Dendritic cell treated with granulocyte-macrophage colony-stimulating factor and Interleukin-4, amounts not matched to agents 40 ng/mL and 50 ng/mL, for 4 days (primary cell): ENCODE measurements at regions not wholly inside any gene's neighbourhood (a gene's known extent, or its start where the extent isn't known, plus 50 kb on each side); places are given as distances from the start of the nearest gene placed in this dataset.
"Not testable (repeated sequence)": the region's sequence is repeated elsewhere in the genome, so short reads cannot be mapped to it uniquely, and the experiment has no call there.

ENCODE experiments used
- H3K27ac Mint-ChIP-seq: one replicate; pipeline ENCODE4 v1.8.0; 2022; ENCODE audit warnings: mild to moderate bottlenecking, mixed read lengths
- H3K27me3 Mint-ChIP-seq: one replicate; pipeline ENCODE4 v1.8.0; 2022; ENCODE audit warnings: mild to moderate bottlenecking, mixed read lengths
- H3K36me3 Mint-ChIP-seq: one replicate; pipeline ENCODE4 v1.8.0; 2022; ENCODE audit warnings: low read depth, mixed read lengths
- H3K4me1 Mint-ChIP-seq: one replicate; pipeline ENCODE4 v1.8.0; 2022; ENCODE audit warnings: low read depth, mixed read lengths
- H3K4me3 Mint-ChIP-seq: one replicate; pipeline ENCODE4 v1.8.0; 2022; ENCODE audit warnings: mild to moderate bottlenecking, moderate library complexity, mixed read lengths
- H3K9me3 Mint-ChIP-seq: one replicate; pipeline ENCODE4 v1.8.0; 2022; ENCODE audit warnings: mixed read lengths
- intact Hi-C: fragments of 100-400 bp; cut with micrococcal nuclease; formaldehyde crosslinking; loops from one replicate; pipeline ENCODE4 v1.15.0; 2022

- no peaks in the 10 kb centered on the region for H3K36me3 Mint-ChIP-seq
- intact Hi-C loops = no loop called here
- H3K4me3 Mint-ChIP-seq = no peak overlapping the region
- peaks cover 4% of the 10 kb centered on the region for H3K27me3 Mint-ChIP-seq
- no peak overlapping the region for H3K27ac Mint-ChIP-seq
- H3K9me3 Mint-ChIP-seq = peaks cover 16% of the 10 kb centered on the region
- H3K4me1 Mint-ChIP-seq = peaks cover 27% of the 10 kb centered on the region
Measured at GRCh38 chr6:16911088-16911487, 149.8 kb upstream of the ATXN1 start.

GRCh38 chr6:16909658-16910360, 148.5 kb upstream of the ATXN1 start:
- Mint-ChIP-seq H3K4me1 (peaks cover 32% of the 10 kb centered on the region), H3K9me3 (peaks cover 16% of the 10 kb centered on the region), H3K36me3 (no peaks in the 10 kb centered on the region), H3K4me3 (no peak overlapping the region), H3K27ac (no peak overlapping the region), H3K27me3 (peaks cover 4% of the 10 kb centered on the region)
- intact Hi-C loops = loop anchor here (10.0 kb wide), 1 partner anchor 55 kb away; no protein-coding TSS in a partner anchor

- H3K27me3 Mint-ChIP-seq = peaks cover 4% of the 10 kb centered on the region
- H3K9me3 Mint-ChIP-seq = peaks cover 6% of the 10 kb centered on the region
- peaks cover 47% of the 10 kb centered on the region for H3K4me1 Mint-ChIP-seq
- H3K27ac Mint-ChIP-seq = peak overlapping the region; percentile 59
- no peaks in the 10 kb centered on the region for H3K36me3 Mint-ChIP-seq
- H3K4me3 Mint-ChIP-seq = no peak overlapping the region
- intact Hi-C loops = loop anchor here (10.0 kb wide), 1 partner anchor 53 kb away; no protein-coding TSS in a partner anchor
Measured at GRCh38 chr6:16907991-16908390, 146.7 kb upstream of the ATXN1 start.

- H3K27me3 Mint-ChIP-seq = peaks cover 2% of the 10 kb centered on the region
- no peak overlapping the region for H3K4me3 Mint-ChIP-seq
- H3K9me3 Mint-ChIP-seq = no peaks in the 10 kb centered on the region
Measured at GRCh38 chr6:16904957-16905356, 143.7 kb upstream of the ATXN1 start.

GRCh38 chr6:16903470-16903869, 142.2 kb upstream of the ATXN1 start:
- Mint-ChIP-seq H3K27ac (peak overlapping the region; percentile 80), H3K9me3 (no peaks in the 10 kb centered on the region), H3K27me3 (peaks cover 2% of the 10 kb centered on the region), H3K4me1 (peaks cover 52% of the 10 kb centered on the region), H3K36me3 (no peaks in the 10 kb centered on the region), H3K4me3 (peak overlapping the region; percentile 40)
- intact Hi-C loops = loop anchor here (10.0 kb wide), 1 partner anchor 49 kb away; no protein-coding TSS in a partner anchor

More at GRCh38 chr6:16904957-16905356, 143.7 kb upstream of the ATXN1 start:
- Mint-ChIP-seq H3K36me3 (no peaks in the 10 kb centered on the region), H3K4me1 (peaks cover 52% of the 10 kb centered on the region), H3K27ac (no peak overlapping the region)
- intact Hi-C loops = loop anchor here (10.0 kb wide), 1 partner anchor 50 kb away; no protein-coding TSS in a partner anchor

- H3K36me3 Mint-ChIP-seq = no peaks in the 10 kb centered on the region
- H3K27ac Mint-ChIP-seq = peak overlapping the region; percentile 80
- intact Hi-C loops = loop anchor here (10.0 kb wide), 1 partner anchor 48 kb away; no protein-coding TSS in a partner anchor
- no peaks in the 10 kb centered on the region for H3K9me3 Mint-ChIP-seq
- peaks cover 45% of the 10 kb centered on the region for H3K4me1 Mint-ChIP-seq
- no peak overlapping the region for H3K4me3 Mint-ChIP-seq
- peaks cover 2% of the 10 kb centered on the region for H3K27me3 Mint-ChIP-seq
Measured at GRCh38 chr6:16902502-16902901, 141.2 kb upstream of the ATXN1 start.

GRCh38 chr6:16901782-16902181, 140.5 kb upstream of the ATXN1 start:
- Mint-ChIP-seq H3K4me1 (peaks cover 46% of the 10 kb centered on the region), H3K36me3 (no peaks in the 10 kb centered on the region), H3K9me3 (no peaks in the 10 kb centered on the region), H3K27ac (no peak overlapping the region), H3K4me3 (no peak overlapping the region), H3K27me3 (peaks cover 2% of the 10 kb centered on the region)
- intact Hi-C loops = loop anchor here (10.0 kb wide), 1 partner anchor 47 kb away; no protein-coding TSS in a partner anchor

GRCh38 chr6:16901306-16901705, 140.0 kb upstream of the ATXN1 start:
- Mint-ChIP-seq H3K36me3 (no peaks in the 10 kb centered on the region), H3K4me3 (no peak overlapping the region), H3K27ac (peak overlapping the region; percentile 55), H3K27me3 (no peaks in the 10 kb centered on the region), H3K4me1 (peaks cover 43% of the 10 kb centered on the region), H3K9me3 (no peaks in the 10 kb centered on the region)
- intact Hi-C loops = loop anchor here (10.0 kb wide), 1 partner anchor 47 kb away; no protein-coding TSS in a partner anchor

- H3K27ac Mint-ChIP-seq = no peak overlapping the region
Measured at GRCh38 chr6:16898640-16899396, 137.6 kb upstream of the ATXN1 start.

GRCh38 chr6:16897669-16898068, 136.4 kb upstream of the ATXN1 start:
- Mint-ChIP-seq H3K36me3 (peaks cover 5% of the 10 kb centered on the region), H3K27ac (no peak overlapping the region), H3K27me3 (no peaks in the 10 kb centered on the region), H3K4me1 (peaks cover 20% of the 10 kb centered on the region), H3K9me3 (peaks cover 10% of the 10 kb centered on the region), H3K4me3 (no peak overlapping the region)
- intact Hi-C loops = no loop called here

More at GRCh38 chr6:16898640-16899396, 137.6 kb upstream of the ATXN1 start:
- H3K4me3 Mint-ChIP-seq = no peak overlapping the region
- peaks cover 10% of the 10 kb centered on the region for H3K9me3 Mint-ChIP-seq
- H3K27me3 Mint-ChIP-seq = no peaks in the 10 kb centered on the region
- H3K36me3 Mint-ChIP-seq = peaks cover 5% of the 10 kb centered on the region
- intact Hi-C loops = no loop called here
- peaks cover 31% of the 10 kb centered on the region for H3K4me1 Mint-ChIP-seq

GRCh38 chr6:16894301-16894700, 133.0 kb upstream of the ATXN1 start:
- H3K4me1 Mint-ChIP-seq = peaks cover 11% of the 10 kb centered on the region
- peaks cover 5% of the 10 kb centered on the region for H3K36me3 Mint-ChIP-seq
- no peak overlapping the region for H3K4me3 Mint-ChIP-seq
- no peaks in the 10 kb centered on the region for H3K27me3 Mint-ChIP-seq
- peaks cover 10% of the 10 kb centered on the region for H3K9me3 Mint-ChIP-seq
- intact Hi-C loops = no loop called here
- H3K27ac Mint-ChIP-seq = no peak overlapping the region

- peaks cover 39% of the 10 kb centered on the region for H3K4me1 Mint-ChIP-seq
- H3K36me3 Mint-ChIP-seq = not testable (repeated sequence)
- peaks cover 17% of the 10 kb centered on the region for H3K9me3 Mint-ChIP-seq
Measured at GRCh38 chr6:16891110-16891509, 129.8 kb upstream of the ATXN1 start.

GRCh38 chr6:16885411-16886160, 124.3 kb upstream of the ATXN1 start:
- Mint-ChIP-seq H3K9me3 (peaks cover 7% of the 10 kb centered on the region), H3K4me1 (peaks cover 57% of the 10 kb centered on the region), H3K27me3 (peaks cover 3% of the 10 kb centered on the region), H3K4me3 (no peak overlapping the region), H3K27ac (no peak overlapping the region), H3K36me3 (no peaks in the 10 kb centered on the region)
- intact Hi-C loops = no loop called here

More at GRCh38 chr6:16891110-16891509, 129.8 kb upstream of the ATXN1 start:
- H3K27ac Mint-ChIP-seq, intact Hi-C loops, H3K4me3 Mint-ChIP-seq, H3K27me3 Mint-ChIP-seq: not testable (repeated sequence)
